ENCODE measurements at regions not wholly inside any gene's neighbourhood (a gene's known extent, or its start where the extent isn't known, plus 50 kb on each side); places are given as distances from the start of the nearest gene placed in this dataset.

- Histone ChIP-seq H3K4me1 (ENCODE audit: control insufficient read depth, extremely low read depth, insufficient read depth, low read length) (peaks cover 36% of the 10 kb centered on the region), H3K4me2 (ENCODE audit: insufficient read depth, low read length) (no peak overlapping the region), H3K27ac (ENCODE audit: insufficient read depth, low read depth, low read length) (no peak overlapping the region), H4K20me1 (replicated peaks; ENCODE audit: control insufficient read depth, extremely low read depth, insufficient read depth, low read length) (no peaks in the 10 kb centered on the region), H3K9me1 (replicated peaks; ENCODE audit: control insufficient read depth, extremely low read depth, insufficient read depth, low read length) (no peaks in the 10 kb centered on the region), H3K9ac (replicated peaks; ENCODE audit: extremely low read depth, insufficient read depth, low read length) (no peak overlapping the region), H3K79me2 (ENCODE audit: control insufficient read depth, insufficient read depth, low read length) (no peaks in the 10 kb centered on the region), H3K9me3 (replicated peaks; ENCODE audit: control insufficient read depth, insufficient read depth, low read length) (no peaks in the 10 kb centered on the region), H3K36me3 (ENCODE audit: control insufficient read depth in 2 of 2, extremely low read depth in 1 of 2, insufficient read depth in 2 of 2, low read length in 2 of 2) (no peaks in the 10 kb centered on the region), H3K4me3 (replicated peaks in 1 of 3; ENCODE audit: insufficient read depth in 1 of 3, low read depth in 1 of 3, low read length in 3 of 3) (no peak overlapping the region), H2AFZ (ENCODE audit: low read depth, low read length) (peak overlapping the region; percentile 43), H3K27me3 (ENCODE audit: control insufficient read depth in 2 of 2, insufficient read depth in 2 of 2, low read length in 2 of 2) (no peaks in the 10 kb centered on the region)
- POLR2A ChIA-PET: no interaction called here
- CTCF ChIA-PET: interaction anchor here (1.1 to 1.2 kb wide), 2 partner anchors 9 to 11 kb away, joined by 3 to 4 read pairs; no protein-coding TSS in a partner anchor
- BruUV-seq (replicated peaks): no TSS peak
- intact Hi-C loops (cut with micrococcal nuclease) (no loop called here), dilution Hi-C loops (cut with MboI; ENCODE audit: extremely low pct_ligation_motif_present, low sequenced_read_pairs) (no loop called here)
- DNase-seq (ENCODE audit: low read depth, low spot score): no peak
- TF ChIP-seq POLR2AphosphoS5 (IDR thresholded peaks at IDR 0.05; ENCODE audit: insufficient read depth, low read depth, low read length) (no peak), GATA2 (IDR thresholded peaks at IDR 0.05; ENCODE audit: insufficient read depth, insufficient read length, low read depth, low read length) (no peak), POLR2A (IDR thresholded peaks at IDR 0.05; ENCODE audit: low read depth, low read length) (no peak), JUN (IDR thresholded peaks at IDR 0.05; ENCODE audit: borderline replicate concordance, insufficient read depth, insufficient read length, low read depth) (no peak), EZH2 (IDR thresholded peaks at IDR 0.05; ENCODE audit: borderline replicate concordance, low read depth, low read length, severe bottlenecking) (no peak), MAX (IDR thresholded peaks at IDR 0.05; ENCODE audit: insufficient read depth, insufficient read length) (no peak), MYC (IDR thresholded peaks at IDR 0.05; ENCODE audit: low read depth, low read length) (no peak)
- FAIRE-seq: no peak
These were observed 114.1 kb upstream of the ELL2 start for GRCh38 chr5:96075579-96076289.

GRCh38 chr5:96074870-96075269 lies 113.2 kb upstream of the ELL2 start:
- dilution Hi-C loops (cut with MboI; ENCODE audit: extremely low pct_ligation_motif_present, low sequenced_read_pairs): no loop called here
- FAIRE-seq (no peak), DNase-seq (ENCODE audit: low read depth, low spot score) (peak; percentile 28)
- Histone ChIP-seq H3K4me2 (ENCODE audit: insufficient read depth, low read length) (peak overlapping the region; percentile 39), H3K36me3 (ENCODE audit: control insufficient read depth in 2 of 2, extremely low read depth in 1 of 2, insufficient read depth in 2 of 2, low read length in 2 of 2) (no peaks in the 10 kb centered on the region), H3K9me1 (replicated peaks; ENCODE audit: control insufficient read depth, extremely low read depth, insufficient read depth, low read length) (no peaks in the 10 kb centered on the region), H2AFZ (ENCODE audit: low read depth, low read length) (peak overlapping the region; percentile 57), H3K79me2 (ENCODE audit: control insufficient read depth, insufficient read depth, low read length) (no peaks in the 10 kb centered on the region), H3K4me3 (replicated peaks in 1 of 3; ENCODE audit: insufficient read depth in 1 of 3, low read depth in 1 of 3, low read length in 3 of 3) (no peak overlapping the region), H3K9me3 (replicated peaks; ENCODE audit: control insufficient read depth, insufficient read depth, low read length) (no peaks in the 10 kb centered on the region), H3K27ac (ENCODE audit: insufficient read depth, low read depth, low read length) (no peak overlapping the region), H4K20me1 (replicated peaks; ENCODE audit: control insufficient read depth, extremely low read depth, insufficient read depth, low read length) (no peaks in the 10 kb centered on the region), H3K4me1 (ENCODE audit: control insufficient read depth, extremely low read depth, insufficient read depth, low read length) (peaks cover 28% of the 10 kb centered on the region), H3K9ac (replicated peaks; ENCODE audit: extremely low read depth, insufficient read depth, low read length) (no peak overlapping the region), H3K27me3 (ENCODE audit: control insufficient read depth in 2 of 2, insufficient read depth in 2 of 2, low read length in 2 of 2) (no peaks in the 10 kb centered on the region)
- no TSS peak for BruUV-seq (replicated peaks)
- ChIA-PET POLR2A (no interaction called here), CTCF (interaction anchor here (1.1 to 1.2 kb wide), 2 partner anchors 10 kb away, joined by 3 to 4 read pairs; no protein-coding TSS in a partner anchor)
- intact Hi-C loops (cut with micrococcal nuclease): no loop called here
- no peak for TF ChIP-seq EZH2 (IDR thresholded peaks at IDR 0.05; ENCODE audit: borderline replicate concordance, low read depth, low read length, severe bottlenecking)
